SKM-1 treated with dmso at 0.1 percent for 144 hours (cell line): ENCODE measurements at regions not wholly inside any gene's neighbourhood (a gene's known extent, or its start where the extent isn't known, plus 50 kb on each side); places are given as distances from the start of the nearest gene placed in this dataset.

ENCODE experiments used
- DNase-seq: peaks from one replicate; lab custom pipeline; 2025; ENCODE audit not compliant: unreplicated experiment; lab: John Stamatoyannopoulos, UW

- no peak for DNase-seq
Observed at GRCh38 chr15:95875121-95875643, 455.3 kb upstream of the NR2F2 start.

GRCh38 chr15:95880031-95880570, 450.4 kb upstream of the NR2F2 start:
- DNase-seq: no peak

- DNase-seq: no peak
Observed at GRCh38 chr15:95880630-95881029, 449.9 kb upstream of the NR2F2 start.

- no peak for DNase-seq
Observed at GRCh38 chr15:95883064-95883463, 447.4 kb upstream of the NR2F2 start.

GRCh38 chr15:95884276-95884675, 446.2 kb upstream of the NR2F2 start:
- no peak for DNase-seq

GRCh38 chr15:95887666-95888390, 442.7 kb upstream of the NR2F2 start:
- DNase-seq: no peak

- no peak for DNase-seq
Observed at GRCh38 chr15:95888762-95889161, 441.7 kb upstream of the NR2F2 start.

- DNase-seq: no peak
Observed at GRCh38 chr15:95894407-95894956, 436.0 kb upstream of the NR2F2 start.

- DNase-seq: no peak
Observed at GRCh38 chr15:95895508-95895907, 435.0 kb upstream of the NR2F2 start.

GRCh38 chr15:95897651-95898050, 432.8 kb upstream of the NR2F2 start:
- no peak for DNase-seq

- DNase-seq: no peak
Observed at GRCh38 chr15:95898761-95899160, 431.7 kb upstream of the NR2F2 start.

- DNase-seq: no peak
Observed at GRCh38 chr15:95901271-95901670, 429.2 kb upstream of the NR2F2 start.

- no peak for DNase-seq
Observed at GRCh38 chr15:95902606-95903005, 427.9 kb upstream of the NR2F2 start.

- no peak for DNase-seq
Observed at GRCh38 chr15:95903352-95903751, 427.1 kb upstream of the NR2F2 start.

- no peak for DNase-seq
Observed at GRCh38 chr15:95910643-95911212, 419.8 kb upstream of the NR2F2 start.

- no peak for DNase-seq
Observed at GRCh38 chr15:95911570-95912279, 418.8 kb upstream of the NR2F2 start.

- DNase-seq: no peak
Observed at GRCh38 chr15:95912280-95912625, 418.2 kb upstream of the NR2F2 start.

GRCh38 chr15:95912728-95913127, 417.8 kb upstream of the NR2F2 start:
- no peak for DNase-seq

- no peak for DNase-seq
Observed at GRCh38 chr15:95916568-95916967, 413.9 kb upstream of the NR2F2 start.

GRCh38 chr15:95918525-95918924, 412.0 kb upstream of the NR2F2 start:
- no peak for DNase-seq

GRCh38 chr15:95919460-95919859, 411.0 kb upstream of the NR2F2 start:
- no peak for DNase-seq

- DNase-seq: no peak
Observed at GRCh38 chr15:95921404-95921803, 409.1 kb upstream of the NR2F2 start.
